H9 (cell line): ENCODE measurements at regions not wholly inside any gene's neighbourhood (a gene's known extent, or its start where the extent isn't known, plus 50 kb on each side); places are given as distances from the start of the nearest gene placed in this dataset.

ENCODE experiments used
- DNase-seq: peaks from one replicate; pipeline ENCODE4 v3.0.0-alpha.2; 2017
- H2AFZ ChIP-seq: one replicate; pipeline ENCODE4 v1.6.1; 2013; ENCODE audit warnings: mild to moderate bottlenecking, low read length, control low read depth, moderate library complexity
- H2AK5ac ChIP-seq: 2 replicates; pipeline ENCODE4 v1.6.1; 2013; ENCODE audit warnings: low read length, control low read depth, mixed read lengths; ENCODE audit not compliant: insufficient read length
- H2BK120ac ChIP-seq: one replicate; pipeline ENCODE4 v1.6.1; 2013; ENCODE audit warnings: low read depth, mild to moderate bottlenecking, low read length, control low read depth, inconsistent platforms; ENCODE audit not compliant: poor library complexity, severe bottlenecking
- H2BK12ac ChIP-seq: 2 replicates; pipeline ENCODE4 v1.6.1; 2013; ENCODE audit warnings: low read length, control low read depth, mixed read lengths, low read depth; ENCODE audit not compliant: insufficient read length
- H2BK15ac ChIP-seq: 2 replicates; pipeline ENCODE4 v1.6.1; 2013; ENCODE audit warnings: low read depth, low read length, control low read depth
- H2BK20ac ChIP-seq: one replicate; pipeline ENCODE4 v1.6.1; 2013; ENCODE audit warnings: low read depth, mild to moderate bottlenecking, low read length, control low read depth, inconsistent platforms; ENCODE audit not compliant: poor library complexity, severe bottlenecking
- H2BK5ac ChIP-seq: 2 replicates; pipeline ENCODE4 v1.6.1; 2013; ENCODE audit warnings: low read length, control low read depth, mixed read lengths; ENCODE audit not compliant: insufficient read length
- H3K14ac ChIP-seq: 2 replicates; pipeline ENCODE4 v1.6.1; 2013; ENCODE audit warnings: low read length, control low read depth; ENCODE audit not compliant: insufficient read depth
- H3K18ac ChIP-seq: 2 replicates; pipeline ENCODE4 v1.6.1; 2013; ENCODE audit warnings: low read depth, mild to moderate bottlenecking, mixed read lengths, low read length, control low read depth; ENCODE audit not compliant: insufficient read length
- H3K23ac ChIP-seq: 2 replicates; pipeline ENCODE4 v1.6.1; 2013; ENCODE audit warnings: low read length, control low read depth, mixed read lengths, low read depth; ENCODE audit not compliant: insufficient read length
- H3K23me2 ChIP-seq: 2 replicates; pipeline ENCODE4 v1.6.1; 2013; ENCODE audit warnings: low read depth, mild to moderate bottlenecking, mixed read lengths, low read length, control low read depth; ENCODE audit not compliant: insufficient read length, poor library complexity, severe bottlenecking
- H3K27ac ChIP-seq: 2 replicates; pipeline ENCODE4 v1.5.1; 2013; ENCODE audit warnings: low read length, control low read depth, mixed read lengths, low read depth; ENCODE audit not compliant: insufficient read length
- H3K27me3 ChIP-seq: 2 replicates; pipeline ENCODE4 v1.6.1; 2013; ENCODE audit warnings: low read length, control low read depth, inconsistent platforms; ENCODE audit not compliant: insufficient read depth
- H3K4ac ChIP-seq: 2 replicates; pipeline ENCODE4 v1.6.1; 2013; ENCODE audit warnings: low read depth, mild to moderate bottlenecking, control low read depth, inconsistent platforms, low read length, moderate library complexity
- H3K4me1 ChIP-seq: 2 replicates; pipeline ENCODE4 v1.6.1; 2013; ENCODE audit warnings: low read length, control low read depth, inconsistent platforms; ENCODE audit not compliant: insufficient read depth
- H3K4me2 ChIP-seq: 2 replicates; pipeline ENCODE4 v1.6.1; 2013; ENCODE audit warnings: low read length, control low read depth, mixed read lengths; ENCODE audit not compliant: insufficient read length, insufficient read depth
- H3K56ac ChIP-seq: 2 replicates; pipeline ENCODE4 v1.6.1; 2013; ENCODE audit warnings: low read depth, mild to moderate bottlenecking, mixed read lengths, low read length, control low read depth; ENCODE audit not compliant: insufficient read length
- H3K79me1 ChIP-seq: 2 replicates; pipeline ENCODE4 v1.6.1; 2013; ENCODE audit warnings: low read depth, mild to moderate bottlenecking, moderate library complexity, low read length, control low read depth, inconsistent platforms; ENCODE audit not compliant: insufficient read depth, poor library complexity, severe bottlenecking
- H3K79me2 ChIP-seq: 2 replicates; pipeline ENCODE4 v1.6.1; 2013; ENCODE audit warnings: low read length, control low read depth, inconsistent platforms; ENCODE audit not compliant: insufficient read depth
- H3K9ac ChIP-seq: 2 replicates; pipeline ENCODE4 v1.6.1; 2013; ENCODE audit warnings: low read length, control low read depth, mixed read lengths; ENCODE audit not compliant: insufficient read length; ENCODE audit errors: extremely low read depth
- H3K9me3 ChIP-seq: one replicate; pipeline ENCODE4 v1.6.1; 2013; ENCODE audit warnings: low read depth, low read length, inconsistent platforms; ENCODE audit not compliant: control insufficient read depth
- H3T11ph ChIP-seq: one replicate; pipeline ENCODE4 v1.6.1; 2013; ENCODE audit warnings: mild to moderate bottlenecking, low read length, control low read depth, inconsistent platforms
- H4K20me1 ChIP-seq: one replicate; pipeline ENCODE4 v1.6.1; 2013; ENCODE audit not compliant: control insufficient read depth, insufficient read length, insufficient read depth
- H4K5ac ChIP-seq: 2 replicates; pipeline ENCODE4 v1.6.1; 2013; ENCODE audit warnings: low read depth, mild to moderate bottlenecking, mixed read lengths, low read length, control low read depth; ENCODE audit not compliant: insufficient read length
- H4K8ac ChIP-seq: replicated peaks from 2 replicates; pipeline ENCODE4 v1.6.1; 2013; ENCODE audit warnings: low read length, control low read depth, mixed read lengths, low read depth; ENCODE audit not compliant: insufficient read length
- H4K91ac ChIP-seq: 2 replicates; pipeline ENCODE4 v1.6.1; 2013; ENCODE audit warnings: low read depth, mild to moderate bottlenecking, moderate library complexity, mixed read lengths, low read length, control low read depth; ENCODE audit not compliant: insufficient read length
- H3K27ac Mint-ChIP-seq, 3 experiments: 2 replicates in 2 of 3; 3 replicates in 1 of 3; pipeline ENCODE4 v1.8.0; 2020 to 2021; ENCODE audit warnings: mixed read lengths in 3 of 3, mild to moderate bottlenecking in 1 of 3, moderate library complexity in 1 of 3
- H3K27me3 Mint-ChIP-seq: 2 replicates; pipeline ENCODE4 v1.8.0; 2021; ENCODE audit warnings: low read depth, mild to moderate bottlenecking, moderate library complexity, mixed read lengths
- H3K36me3 Mint-ChIP-seq, 3 experiments: 2 replicates in 2 of 3; 3 replicates in 1 of 3; pipeline ENCODE4 v1.8.0; 2020 to 2021; ENCODE audit warnings: low read depth in 3 of 3, mixed read lengths in 3 of 3; ENCODE audit not compliant: insufficient read depth in 1 of 3
- H3K4me1 Mint-ChIP-seq, 2 experiments: 2 replicates each; pipeline ENCODE4 v1.8.0; 2020; ENCODE audit warnings: mixed read lengths in 2 of 2
- H3K4me3 Mint-ChIP-seq, 2 experiments: 2 replicates in 1 of 2; 3 replicates in 1 of 2; pipeline ENCODE4 v1.8.0; 2020 to 2021; ENCODE audit warnings: mild to moderate bottlenecking in 2 of 2, mixed read lengths in 2 of 2, moderate library complexity in 1 of 2
- H3K9me3 Mint-ChIP-seq, 2 experiments: 2 replicates in 1 of 2; 3 replicates in 1 of 2; pipeline ENCODE4 v1.8.0; 2020; ENCODE audit warnings: mild to moderate bottlenecking in 2 of 2, mixed read lengths in 2 of 2, moderate library complexity in 1 of 2
- WGBS: extraction: QIAGEN DNeasy Blood & Tissue Kit; methylation state at CpG from one replicate; pipeline ENCODE4 v1.1.7; 2013; ENCODE audit warnings: missing lambda C conversion rate, low lambda C conversion rate, mixed read lengths; ENCODE audit not compliant: insufficient read length; ENCODE audit errors: extremely low coverage; 5-methylcytosine and 5-hydroxymethylcytosine counted together
- TF ChIP-seq, protein P1 (sequence below): fragments of 200-600 bp; sonication (generic); conservative IDR thresholded peaks from 3 replicates; pipeline ENCODE4 v1.8.0; 2021; ENCODE audit warnings: antibody characterized with exemption, mild to moderate bottlenecking

DNA sequence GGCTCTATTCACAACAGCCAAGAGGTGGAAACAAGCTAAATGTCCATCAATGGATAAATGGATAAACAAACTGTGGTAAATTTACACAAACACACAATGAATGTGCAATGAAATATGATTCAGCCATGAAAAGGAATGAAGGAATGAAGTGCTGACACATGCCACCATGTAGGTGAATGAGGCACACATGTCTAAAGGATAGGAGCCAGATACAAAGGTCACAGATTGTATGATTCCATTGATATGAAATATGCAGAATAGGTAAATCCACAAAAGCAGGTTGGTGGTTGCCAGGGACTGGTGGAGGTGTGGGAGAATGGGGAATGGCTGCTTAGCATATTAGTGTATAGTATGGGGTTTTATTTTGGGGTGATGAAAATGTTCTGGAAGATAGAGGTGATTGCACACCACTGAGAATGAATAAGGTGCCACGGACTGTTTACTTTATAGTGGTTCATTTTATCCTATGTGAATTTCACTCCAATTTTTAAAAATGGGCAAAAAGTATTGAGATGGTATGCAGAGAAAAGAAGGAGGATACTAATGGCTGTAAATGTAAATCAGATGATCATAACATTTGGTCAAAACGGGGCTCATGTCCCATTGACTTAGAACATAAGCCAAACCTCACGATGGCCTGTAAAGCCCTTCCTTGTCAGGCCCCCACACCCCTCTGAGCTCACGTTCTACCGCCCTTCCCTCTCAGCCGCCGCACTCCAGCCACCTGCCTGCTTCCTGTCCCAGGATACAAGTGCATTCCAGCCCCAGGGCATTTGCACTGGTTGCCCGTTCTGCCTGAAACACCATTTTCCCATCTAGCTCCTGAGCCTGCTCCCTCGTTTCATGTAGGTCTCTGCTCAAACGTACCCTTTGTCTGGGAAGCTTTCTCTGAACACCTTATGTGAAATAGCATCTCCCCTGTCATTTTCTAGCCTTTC lies 165.5 kb downstream of the DDX1 start:
- H3K36me3 Mint-ChIP-seq, result peaks cover 0 to 5% (median 0%) of the 10 kb centered on the region in 3 experiments; a peak in 2 of 7 replicates
- DNase-seq, result peak; percentile 18
- no peak overlapping the region for H2BK12ac ChIP-seq
- H3K4me3 Mint-ChIP-seq, result no peak overlapping the region
- no peak overlapping the region for H3K27ac ChIP-seq
- no peak overlapping the region for H3K4ac ChIP-seq
- H3K9me3 ChIP-seq, result no peaks in the 10 kb centered on the region
- H3K79me2 ChIP-seq, result no peaks in the 10 kb centered on the region
- peaks cover 7 to 10% of the 10 kb centered on the region in 2 experiments; a peak in 3 of 4 replicates for H3K4me1 Mint-ChIP-seq
- H3K18ac ChIP-seq, result no peak overlapping the region
- H3K9ac ChIP-seq, result no peak overlapping the region
- H4K5ac ChIP-seq, result no peak overlapping the region
- H3K27me3 Mint-ChIP-seq, result no peaks in the 10 kb centered on the region; the same call in none of the 2 replicates
- H3K9me3 Mint-ChIP-seq, result peaks cover 0 to 7% of the 10 kb centered on the region in 2 experiments; a peak in 4 of 5 replicates
- no peak overlapping the region for H3K14ac ChIP-seq
- H3K79me1 ChIP-seq, result no peaks in the 10 kb centered on the region
- no peak overlapping the region for H3K4me2 ChIP-seq
- no peaks in the 10 kb centered on the region for H3K27me3 ChIP-seq
- no peak overlapping the region for H2BK20ac ChIP-seq
- no peak overlapping the region for H2AFZ ChIP-seq
- no peaks in the 10 kb centered on the region for H3K23me2 ChIP-seq
- H3K56ac ChIP-seq, result no peak overlapping the region
- H3K4me1 ChIP-seq, result no peaks in the 10 kb centered on the region
- no peak overlapping the region for H2AK5ac ChIP-seq
- no peak overlapping the region for H2BK5ac ChIP-seq
- no CpG with 5 or more reads among the region's 10 CpGs for WGBS
- TF ChIP-seq, protein P1, sequence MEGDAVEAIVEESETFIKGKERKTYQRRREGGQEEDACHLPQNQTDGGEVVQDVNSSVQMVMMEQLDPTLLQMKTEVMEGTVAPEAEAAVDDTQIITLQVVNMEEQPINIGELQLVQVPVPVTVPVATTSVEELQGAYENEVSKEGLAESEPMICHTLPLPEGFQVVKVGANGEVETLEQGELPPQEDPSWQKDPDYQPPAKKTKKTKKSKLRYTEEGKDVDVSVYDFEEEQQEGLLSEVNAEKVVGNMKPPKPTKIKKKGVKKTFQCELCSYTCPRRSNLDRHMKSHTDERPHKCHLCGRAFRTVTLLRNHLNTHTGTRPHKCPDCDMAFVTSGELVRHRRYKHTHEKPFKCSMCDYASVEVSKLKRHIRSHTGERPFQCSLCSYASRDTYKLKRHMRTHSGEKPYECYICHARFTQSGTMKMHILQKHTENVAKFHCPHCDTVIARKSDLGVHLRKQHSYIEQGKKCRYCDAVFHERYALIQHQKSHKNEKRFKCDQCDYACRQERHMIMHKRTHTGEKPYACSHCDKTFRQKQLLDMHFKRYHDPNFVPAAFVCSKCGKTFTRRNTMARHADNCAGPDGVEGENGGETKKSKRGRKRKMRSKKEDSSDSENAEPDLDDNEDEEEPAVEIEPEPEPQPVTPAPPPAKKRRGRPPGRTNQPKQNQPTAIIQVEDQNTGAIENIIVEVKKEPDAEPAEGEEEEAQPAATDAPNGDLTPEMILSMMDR, result no peak
- H2BK15ac ChIP-seq, result no peak overlapping the region
- peak overlapping the region in 1 of 3 experiments; percentile 17; a peak in 1 of 7 replicates for H3K27ac Mint-ChIP-seq
- H4K8ac ChIP-seq, result no peak overlapping the region
- H4K20me1 ChIP-seq, result no peaks in the 10 kb centered on the region
- H3T11ph ChIP-seq, result no peak overlapping the region
- no peak overlapping the region for H2BK120ac ChIP-seq
- no peak overlapping the region for H3K23ac ChIP-seq
- no peak overlapping the region for H4K91ac ChIP-seq
